Smooth muscle cell (in vitro differentiated cells): ENCODE measurements at regions not wholly inside any gene's neighbourhood (a gene's known extent, or its start where the extent isn't known, plus 50 kb on each side); places are given as distances from the start of the nearest gene placed in this dataset.

Source experiments
- DNase-seq: peaks from one replicate; lab custom pipeline; 2025; ENCODE audit not compliant: unreplicated experiment; lab: John Stamatoyannopoulos, UW
- H2AFZ ChIP-seq: fragments of 200-600 bp; sonication (generic); 2 replicates; pipeline ENCODE4 v1.6.0; 2016; ENCODE audit warnings: antibody characterized with exemption, low read depth, mild to moderate bottlenecking
- H3F3A ChIP-seq: fragments of 200-600 bp; sonication (generic); 2 replicates; pipeline ENCODE4 v1.6.0; 2017; ENCODE audit warnings: antibody characterized with exemption, low read depth
- H3K27ac ChIP-seq: fragments of 200-600 bp; sonication (generic); 2 replicates; pipeline ENCODE4 v1.5.1; 2016; ENCODE audit warnings: low read depth, mild to moderate bottlenecking
- H3K27me3 ChIP-seq: fragments of 200-600 bp; sonication (generic); 2 replicates; pipeline ENCODE4 v1.6.1; 2016; ENCODE audit warnings: low read depth, mild to moderate bottlenecking
- H3K36me3 ChIP-seq: fragments of 200-600 bp; sonication (generic); 2 replicates; pipeline ENCODE4 v1.5.1; 2016; ENCODE audit warnings: low read depth
- H3K4me1 ChIP-seq: fragments of 200-600 bp; sonication (generic); 2 replicates; pipeline ENCODE4 v1.5.1; 2016; ENCODE audit warnings: low read depth
- H3K4me2 ChIP-seq: fragments of 200-600 bp; sonication (generic); 2 replicates; pipeline ENCODE4 v1.6.0; 2016; ENCODE audit warnings: mild to moderate bottlenecking
- H3K4me3 ChIP-seq: fragments of 200-600 bp; sonication (generic); 2 replicates; pipeline ENCODE4 v1.5.1; 2016; ENCODE audit warnings: mild to moderate bottlenecking
- H3K79me2 ChIP-seq: fragments of 200-600 bp; sonication (generic); 2 replicates; pipeline ENCODE4 v1.6.0; 2016; ENCODE audit warnings: low read depth, mild to moderate bottlenecking
- H3K9ac ChIP-seq: fragments of 200-600 bp; sonication (generic); 2 replicates; pipeline ENCODE4 v1.6.0; 2016; ENCODE audit warnings: low read depth
- H3K9me3 ChIP-seq: fragments of 200-600 bp; sonication (generic); replicated peaks from 2 replicates; pipeline ENCODE4 v1.5.1; 2016; ENCODE audit warnings: low read depth
- H4K20me1 ChIP-seq: fragments of 200-600 bp; sonication (generic); 2 replicates; pipeline ENCODE4 v1.6.0; 2016; ENCODE audit warnings: low read depth
- WGBS: methylation state at CpG from one replicate; pipeline ENCODE4 v1.1.7; 2016; ENCODE audit warnings: low lambda C conversion rate; 5-methylcytosine and 5-hydroxymethylcytosine counted together
- TF ChIP-seq, protein P1 (sequence below): fragments of 200-600 bp; sonication (generic); IDR thresholded peaks from 2 replicates; pipeline ENCODE4 v1.5.1; 2017; ENCODE audit warnings: borderline replicate concordance, mild to moderate bottlenecking, antibody characterized with exemption; ENCODE audit not compliant: insufficient read depth, poor library complexity, severe bottlenecking

DNA sequence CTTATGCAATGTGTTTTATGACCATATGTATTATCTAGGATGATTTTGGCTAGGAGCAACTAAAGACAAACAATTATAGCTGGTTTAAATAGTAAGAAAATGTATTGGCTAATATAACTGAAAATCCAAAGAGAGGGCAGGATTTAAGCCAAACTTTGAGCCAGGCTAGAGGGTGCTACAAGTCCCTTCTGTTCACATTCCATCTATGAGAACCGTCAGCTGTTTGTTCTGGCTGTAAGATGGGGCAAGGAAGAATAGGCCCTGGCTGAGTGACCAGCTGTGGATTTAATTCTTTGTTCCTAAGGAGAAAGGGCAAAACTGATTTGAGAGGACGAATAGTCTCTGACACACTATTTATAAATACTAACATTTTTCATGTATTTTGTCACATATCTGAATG lies 79.2 kb upstream of the UGT8 start:
- Histone ChIP-seq H3K36me3 (no peaks in the 10 kb centered on the region), H4K20me1 (no peaks in the 10 kb centered on the region), H3K4me1 (no peaks in the 10 kb centered on the region), H3K27me3 (no peaks in the 10 kb centered on the region), H2AFZ (no peak overlapping the region), H3K79me2 (no peaks in the 10 kb centered on the region), H3F3A (no peaks in the 10 kb centered on the region), H3K27ac (no peak overlapping the region), H3K4me2 (no peak overlapping the region), H3K9ac (no peak overlapping the region), H3K4me3 (no peak overlapping the region), H3K9me3 (no peaks in the 10 kb centered on the region)
- DNase-seq: no peak
- TF ChIP-seq, protein P1, sequence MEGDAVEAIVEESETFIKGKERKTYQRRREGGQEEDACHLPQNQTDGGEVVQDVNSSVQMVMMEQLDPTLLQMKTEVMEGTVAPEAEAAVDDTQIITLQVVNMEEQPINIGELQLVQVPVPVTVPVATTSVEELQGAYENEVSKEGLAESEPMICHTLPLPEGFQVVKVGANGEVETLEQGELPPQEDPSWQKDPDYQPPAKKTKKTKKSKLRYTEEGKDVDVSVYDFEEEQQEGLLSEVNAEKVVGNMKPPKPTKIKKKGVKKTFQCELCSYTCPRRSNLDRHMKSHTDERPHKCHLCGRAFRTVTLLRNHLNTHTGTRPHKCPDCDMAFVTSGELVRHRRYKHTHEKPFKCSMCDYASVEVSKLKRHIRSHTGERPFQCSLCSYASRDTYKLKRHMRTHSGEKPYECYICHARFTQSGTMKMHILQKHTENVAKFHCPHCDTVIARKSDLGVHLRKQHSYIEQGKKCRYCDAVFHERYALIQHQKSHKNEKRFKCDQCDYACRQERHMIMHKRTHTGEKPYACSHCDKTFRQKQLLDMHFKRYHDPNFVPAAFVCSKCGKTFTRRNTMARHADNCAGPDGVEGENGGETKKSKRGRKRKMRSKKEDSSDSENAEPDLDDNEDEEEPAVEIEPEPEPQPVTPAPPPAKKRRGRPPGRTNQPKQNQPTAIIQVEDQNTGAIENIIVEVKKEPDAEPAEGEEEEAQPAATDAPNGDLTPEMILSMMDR: no peak
- WGBS: 89% methylated on average over 2 of the region's 2 CpGs

- Histone ChIP-seq H2AFZ (no peak overlapping the region), H3F3A (no peaks in the 10 kb centered on the region), H3K36me3 (no peaks in the 10 kb centered on the region), H3K4me2 (no peak overlapping the region), H3K27ac (no peak overlapping the region), H4K20me1 (no peaks in the 10 kb centered on the region), H3K79me2 (no peaks in the 10 kb centered on the region), H3K4me1 (no peaks in the 10 kb centered on the region), H3K27me3 (no peaks in the 10 kb centered on the region), H3K4me3 (no peak overlapping the region), H3K9ac (no peak overlapping the region), H3K9me3 (no peaks in the 10 kb centered on the region)
- TF ChIP-seq, protein P1: no peak
- no peak for DNase-seq
- WGBS: 64% methylated on average over 1 of the region's 1 CpG
Observed at GRCh38 chr4:114527170-114527569, 71.4 kb upstream of the UGT8 start.

DNA sequence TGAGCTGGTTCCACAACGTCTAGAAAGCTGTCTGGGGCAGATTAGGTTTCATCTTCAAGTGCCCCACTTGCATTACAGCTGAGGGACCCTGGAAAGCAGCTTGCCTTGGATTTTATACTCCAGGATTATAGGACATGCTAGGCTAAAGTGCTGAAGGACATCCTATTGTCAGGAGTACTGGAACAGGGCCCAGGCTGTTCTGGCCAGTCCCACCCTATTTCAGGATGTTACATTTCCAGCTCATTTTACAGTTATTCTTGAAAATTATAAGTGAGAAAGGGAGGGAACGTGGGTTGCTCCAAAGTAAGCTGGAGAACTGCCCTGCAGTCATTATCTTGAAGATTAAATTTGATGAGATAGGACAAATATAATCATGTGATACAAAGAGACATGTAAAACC lies 71.0 kb upstream of the UGT8 start:
- Histone ChIP-seq H3K27ac (no peak overlapping the region), H3K4me1 (no peaks in the 10 kb centered on the region), H3K36me3 (no peaks in the 10 kb centered on the region), H3K27me3 (no peaks in the 10 kb centered on the region), H3K9me3 (no peaks in the 10 kb centered on the region), H3K4me2 (no peak overlapping the region), H4K20me1 (no peaks in the 10 kb centered on the region), H3K9ac (no peak overlapping the region), H3F3A (no peaks in the 10 kb centered on the region), H2AFZ (no peak overlapping the region), H3K79me2 (no peaks in the 10 kb centered on the region), H3K4me3 (no peak overlapping the region)
- TF ChIP-seq, protein P1: no peak
- no peak for DNase-seq
- 49% methylated on average over 2 of the region's 2 CpGs for WGBS

DNA sequence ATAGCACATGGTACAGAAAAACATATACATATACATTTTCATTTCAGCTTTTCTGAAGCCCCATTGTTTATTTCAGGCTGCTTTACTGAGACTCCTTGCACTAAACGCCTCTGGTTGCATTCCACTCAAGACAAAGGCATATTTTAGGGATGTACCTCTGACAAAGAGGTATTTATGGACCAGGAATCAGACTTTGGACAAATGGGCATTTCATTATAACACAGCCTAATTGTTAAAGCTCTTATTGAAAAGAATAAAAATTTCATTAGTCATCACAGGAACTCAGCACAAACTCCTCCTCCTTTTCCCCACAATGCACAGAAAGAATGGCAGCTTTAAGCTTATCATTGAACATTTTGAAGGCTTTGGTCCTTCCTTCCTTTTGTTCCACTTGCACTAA lies 62.9 kb upstream of the UGT8 start:
- Histone ChIP-seq H3K27ac (no peak overlapping the region), H3K27me3 (no peaks in the 10 kb centered on the region), H3K36me3 (no peaks in the 10 kb centered on the region), H3K4me3 (no peak overlapping the region), H3K4me2 (no peak overlapping the region), H4K20me1 (no peaks in the 10 kb centered on the region), H2AFZ (no peak overlapping the region), H3K79me2 (no peaks in the 10 kb centered on the region), H3K9ac (no peak overlapping the region), H3F3A (no peaks in the 10 kb centered on the region), H3K4me1 (peaks cover 4% of the 10 kb centered on the region), H3K9me3 (no peaks in the 10 kb centered on the region)
- WGBS: 79% methylated on average over 1 of the region's 1 CpG
- no peak for DNase-seq
- TF ChIP-seq, protein P1: no peak
